ENCODE measurements at regions not wholly inside any gene's neighbourhood (a gene's known extent, or its start where the extent isn't known, plus 50 kb on each side); places are given as distances from the start of the nearest gene placed in this dataset.
A peak's percentile ranks its signal among the peaks of the same experiment; 100 is the strongest.

DNA sequence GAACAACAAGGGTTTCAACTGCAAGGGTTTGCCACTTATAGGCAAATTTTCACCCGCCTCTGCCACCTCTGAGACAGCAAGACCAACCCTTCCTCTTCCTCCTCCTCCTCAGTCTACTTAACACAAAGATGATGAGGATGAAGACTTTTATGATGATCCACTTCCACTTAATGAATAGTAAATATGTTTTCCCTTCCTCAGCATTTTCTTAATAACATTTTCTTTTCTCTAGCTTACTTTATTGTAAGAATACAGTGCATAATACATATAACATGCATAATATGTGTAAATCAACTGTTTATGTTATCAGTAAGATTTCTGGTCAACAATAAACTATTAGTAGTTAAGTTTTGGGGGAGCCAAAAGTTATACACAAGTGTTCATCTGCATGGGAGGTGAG is 77.4 kb downstream of the KLF15 start:
- no peak overlapping the region for H3K4me3 ChIP-seq
- intact Hi-C loops (cut with DNase I, micrococcal nuclease) = no loop called here

DNA sequence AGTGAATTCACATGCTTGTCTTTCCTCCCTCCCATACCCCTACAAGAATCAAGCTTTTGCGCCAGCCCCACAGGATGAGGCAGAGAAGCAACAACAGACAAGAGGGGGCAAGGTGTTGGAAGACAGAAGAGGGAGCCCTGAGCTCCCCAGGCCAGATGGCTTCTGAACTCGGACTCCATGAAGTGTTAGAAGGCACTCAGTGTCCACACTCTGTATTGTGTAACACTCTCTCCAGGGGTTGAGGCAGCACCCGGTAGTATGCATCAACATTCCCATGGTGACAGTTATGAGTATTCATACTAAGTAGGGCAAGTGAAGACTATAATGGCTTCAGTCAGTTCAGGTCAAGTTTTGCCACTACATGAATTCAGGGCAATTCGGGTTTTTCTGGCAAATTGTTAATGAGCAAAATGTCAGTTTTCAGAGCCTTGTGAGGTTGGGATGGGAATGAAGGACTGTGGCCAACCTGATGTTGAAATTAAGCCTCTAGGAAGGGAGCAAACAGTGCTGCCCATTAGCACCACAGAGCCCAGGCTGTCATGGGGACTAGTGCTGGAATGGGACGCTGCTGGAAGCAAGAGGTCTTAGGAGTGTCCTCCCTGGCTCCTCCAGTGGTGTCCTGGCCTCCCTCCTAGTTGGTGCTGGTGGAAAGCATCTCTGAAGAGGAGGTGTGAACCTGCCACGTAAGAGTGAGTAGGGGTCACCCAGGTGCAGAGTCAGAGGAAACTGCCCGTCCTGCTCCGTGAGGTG is 79.4 kb downstream of the KLF15 start:
- no peak for DNase-seq
- H3K9me3 ChIP-seq = no peaks in the 10 kb centered on the region
- TF ChIP-seq, protein P1, sequence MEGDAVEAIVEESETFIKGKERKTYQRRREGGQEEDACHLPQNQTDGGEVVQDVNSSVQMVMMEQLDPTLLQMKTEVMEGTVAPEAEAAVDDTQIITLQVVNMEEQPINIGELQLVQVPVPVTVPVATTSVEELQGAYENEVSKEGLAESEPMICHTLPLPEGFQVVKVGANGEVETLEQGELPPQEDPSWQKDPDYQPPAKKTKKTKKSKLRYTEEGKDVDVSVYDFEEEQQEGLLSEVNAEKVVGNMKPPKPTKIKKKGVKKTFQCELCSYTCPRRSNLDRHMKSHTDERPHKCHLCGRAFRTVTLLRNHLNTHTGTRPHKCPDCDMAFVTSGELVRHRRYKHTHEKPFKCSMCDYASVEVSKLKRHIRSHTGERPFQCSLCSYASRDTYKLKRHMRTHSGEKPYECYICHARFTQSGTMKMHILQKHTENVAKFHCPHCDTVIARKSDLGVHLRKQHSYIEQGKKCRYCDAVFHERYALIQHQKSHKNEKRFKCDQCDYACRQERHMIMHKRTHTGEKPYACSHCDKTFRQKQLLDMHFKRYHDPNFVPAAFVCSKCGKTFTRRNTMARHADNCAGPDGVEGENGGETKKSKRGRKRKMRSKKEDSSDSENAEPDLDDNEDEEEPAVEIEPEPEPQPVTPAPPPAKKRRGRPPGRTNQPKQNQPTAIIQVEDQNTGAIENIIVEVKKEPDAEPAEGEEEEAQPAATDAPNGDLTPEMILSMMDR (IDR thresholded peaks at IDR 0.05) = no peak
- intact Hi-C loops (cut with DNase I, micrococcal nuclease) = no loop called here
- H3K4me1 ChIP-seq (ENCODE audit: low read depth) = no peaks in the 10 kb centered on the region
- H3K36me3 ChIP-seq (ENCODE audit: low read depth) = no peaks in the 10 kb centered on the region
- H3K4me3 ChIP-seq = no peak overlapping the region
- no peak for ATAC-seq

More for the DNA sequence above, 77.4 kb downstream of the KLF15 start:
- DNase-seq (no peak), ATAC-seq (no peak)
- TF ChIP-seq, protein P1 (IDR thresholded peaks at IDR 0.05) = no peak
- Histone ChIP-seq H3K9me3 (no peaks in the 10 kb centered on the region), H3K4me1 (ENCODE audit: low read depth) (no peaks in the 10 kb centered on the region), H3K36me3 (ENCODE audit: low read depth) (no peaks in the 10 kb centered on the region)

DNA sequence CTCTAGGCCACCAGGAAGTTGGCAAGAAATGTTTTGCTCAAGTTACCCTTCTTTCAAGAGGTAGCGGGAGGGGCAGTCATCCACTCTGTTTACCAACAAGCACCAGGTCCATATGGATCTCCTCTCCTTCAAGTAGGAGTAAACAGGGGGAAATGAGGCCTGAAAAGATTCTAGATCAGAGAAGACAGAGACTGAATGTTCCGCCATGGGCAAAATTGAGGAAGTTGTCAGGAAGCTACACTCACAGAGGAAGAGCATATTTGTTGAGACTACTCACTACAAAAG is 81.6 kb downstream of the KLF15 start:
- TF ChIP-seq, protein P1 (IDR thresholded peaks at IDR 0.05) = no peak
- Histone ChIP-seq H3K4me3 (no peak overlapping the region), H3K9me3 (no peaks in the 10 kb centered on the region), H3K36me3 (ENCODE audit: low read depth) (no peaks in the 10 kb centered on the region), H3K4me1 (ENCODE audit: low read depth) (no peaks in the 10 kb centered on the region)
- intact Hi-C loops (cut with DNase I, micrococcal nuclease) = no loop called here
- DNase-seq = no peak
- no peak for ATAC-seq

DNA sequence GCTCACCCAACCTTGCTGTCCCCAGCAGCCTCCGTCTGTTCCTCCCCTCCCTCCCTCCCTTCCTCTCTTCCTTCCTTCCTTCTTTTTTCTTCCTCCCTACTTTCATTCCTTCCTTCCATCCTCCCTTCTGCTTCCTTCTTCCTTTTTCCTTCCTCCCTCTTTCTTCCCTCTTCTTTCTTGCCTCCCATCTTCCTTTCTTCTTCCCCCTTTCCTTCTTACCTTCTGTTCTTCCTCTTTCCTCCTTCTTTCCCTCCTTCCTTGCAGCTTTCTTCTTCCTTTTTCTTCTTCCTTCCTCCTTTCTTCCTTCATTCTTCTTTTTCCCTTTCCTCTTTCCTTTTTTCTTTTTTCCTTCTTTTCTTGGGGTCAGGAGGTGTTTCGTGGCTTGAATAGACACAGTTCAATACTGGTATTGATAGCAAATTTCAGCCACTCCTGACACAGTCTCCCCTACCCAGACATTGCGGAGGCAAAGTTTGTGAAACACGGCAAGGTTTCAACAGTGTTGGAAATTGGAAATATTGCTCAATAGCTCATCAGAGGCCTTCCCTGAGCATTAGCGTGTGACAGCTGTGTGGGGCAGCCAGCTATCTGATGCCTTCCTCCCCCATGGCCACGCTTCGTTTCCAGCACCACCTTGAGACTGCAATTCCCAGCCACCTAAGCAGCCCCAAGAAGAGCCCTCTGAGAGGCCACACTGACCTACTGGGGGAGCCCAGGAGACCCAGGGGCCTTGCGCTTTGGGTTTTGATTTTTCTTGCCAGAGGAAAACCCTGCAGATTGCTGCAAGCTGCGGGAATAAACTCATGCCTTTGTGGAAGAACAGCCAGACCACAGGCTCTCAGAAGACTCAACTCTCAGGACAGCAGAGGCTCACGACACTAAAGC is 82.2 kb downstream of the KLF15 start:
- no peak overlapping the region for H3K4me3 ChIP-seq
- ATAC-seq = no peak
- DNase-seq = no peak

DNA sequence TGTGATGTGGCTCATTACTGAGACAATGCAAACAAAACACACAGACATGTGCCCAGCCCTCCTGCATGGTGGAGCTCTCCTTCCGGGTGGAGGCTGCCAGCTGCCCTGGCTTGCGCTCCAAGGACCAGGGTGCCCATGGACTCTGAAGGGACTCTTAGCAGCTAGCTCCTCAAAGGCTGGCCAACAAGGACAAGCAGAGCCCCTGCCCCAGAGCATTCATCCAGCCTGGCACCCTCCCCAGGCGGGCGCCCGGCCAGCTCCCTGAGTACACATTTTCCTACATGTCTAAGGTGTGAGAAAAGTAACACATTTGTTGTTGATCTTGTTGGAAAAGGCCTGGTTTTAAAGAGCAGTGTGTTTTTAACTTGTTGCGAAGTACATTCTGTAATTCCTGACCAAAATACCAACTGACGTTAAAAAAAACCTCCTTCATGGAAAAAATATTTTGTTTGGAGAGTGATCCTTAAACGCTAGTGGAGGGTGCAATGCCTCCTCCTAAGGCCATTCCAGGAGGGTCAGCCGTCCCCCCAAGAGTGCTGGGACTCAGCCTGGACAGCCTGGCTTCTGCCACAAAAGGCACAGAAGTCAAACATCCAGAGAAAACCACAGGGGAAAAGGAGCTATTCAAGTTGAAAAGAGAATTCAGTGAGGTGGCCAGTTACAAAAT is 86.9 kb downstream of the KLF15 start:
- TF ChIP-seq, protein P1 (IDR thresholded peaks at IDR 0.05) = no peak
- DNase-seq = peak in 2 of 3 donors; percentile 51
- intact Hi-C loops (cut with DNase I, micrococcal nuclease) = no loop called here
- H3K9me3 ChIP-seq = no peaks in the 10 kb centered on the region
- no peaks in the 10 kb centered on the region for H3K36me3 ChIP-seq (ENCODE audit: low read depth)
- peak; percentile 77 for ATAC-seq
- H3K4me3 ChIP-seq = no peak overlapping the region
- peaks cover 4% of the 10 kb centered on the region for H3K4me1 ChIP-seq (ENCODE audit: low read depth)

More for the DNA sequence above, 82.2 kb downstream of the KLF15 start:
- H3K4me1 ChIP-seq (ENCODE audit: low read depth) = no peaks in the 10 kb centered on the region
- no peaks in the 10 kb centered on the region for H3K36me3 ChIP-seq (ENCODE audit: low read depth)
- intact Hi-C loops (cut with DNase I, micrococcal nuclease) = no loop called here
- TF ChIP-seq, protein P1 (IDR thresholded peaks at IDR 0.05) = no peak
- no peaks in the 10 kb centered on the region for H3K9me3 ChIP-seq

All from mucosa of descending colon (tissue), 3 donors.